HG03135 (cell line): ENCODE measurements at regions not wholly inside any gene's neighbourhood (a gene's known extent, or its start where the extent isn't known, plus 50 kb on each side); places are given as distances from the start of the nearest gene placed in this dataset.

Source experiments
- ATAC-seq: cut with Tn5 transposase; IDR thresholded peaks from one replicate; pipeline ENCODE4 v1.9.1; 2021; ENCODE audit warnings: mild to moderate bottlenecking, moderate library complexity; ENCODE audit not compliant: unreplicated experiment

DNA sequence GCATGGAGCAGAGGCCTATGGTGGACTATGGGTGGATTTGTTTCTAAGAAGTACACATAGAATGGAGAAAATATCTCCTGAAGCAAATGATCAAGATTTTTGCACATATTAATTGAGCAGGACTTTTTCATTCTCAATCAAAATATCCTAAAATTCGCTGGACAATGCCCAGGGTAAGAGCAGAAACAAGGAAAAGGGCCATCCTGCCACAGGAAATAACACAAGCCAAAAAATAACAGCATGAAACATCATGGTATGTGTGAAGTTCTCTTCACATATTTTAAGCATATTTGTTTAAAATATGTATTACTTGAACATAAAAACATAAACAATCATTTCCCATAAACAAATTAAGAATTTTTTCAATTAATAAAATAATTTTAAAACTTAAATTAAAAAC is 868.9 kb downstream of the EPHA7 start:
- no peak for ATAC-seq

DNA sequence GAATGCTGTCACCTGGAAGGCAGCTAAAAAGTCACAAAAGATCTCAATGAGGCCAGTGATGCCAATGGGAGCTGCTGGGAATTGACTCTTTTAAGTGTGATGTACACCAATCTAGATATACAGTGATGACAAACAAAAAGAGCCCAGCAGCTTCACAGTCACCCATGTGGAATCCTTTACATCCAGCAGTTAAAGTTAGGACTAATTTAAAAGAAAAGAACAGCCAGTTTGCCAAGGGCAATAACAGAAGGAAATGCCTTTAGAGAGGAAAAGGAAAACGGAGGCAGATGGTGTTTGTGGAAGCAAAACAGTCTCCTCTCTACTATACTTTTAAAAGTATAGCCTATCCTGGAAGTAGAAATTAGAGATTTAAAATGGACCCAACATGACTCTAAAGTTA is 873.5 kb downstream of the EPHA7 start:
- ATAC-seq, result no peak

DNA sequence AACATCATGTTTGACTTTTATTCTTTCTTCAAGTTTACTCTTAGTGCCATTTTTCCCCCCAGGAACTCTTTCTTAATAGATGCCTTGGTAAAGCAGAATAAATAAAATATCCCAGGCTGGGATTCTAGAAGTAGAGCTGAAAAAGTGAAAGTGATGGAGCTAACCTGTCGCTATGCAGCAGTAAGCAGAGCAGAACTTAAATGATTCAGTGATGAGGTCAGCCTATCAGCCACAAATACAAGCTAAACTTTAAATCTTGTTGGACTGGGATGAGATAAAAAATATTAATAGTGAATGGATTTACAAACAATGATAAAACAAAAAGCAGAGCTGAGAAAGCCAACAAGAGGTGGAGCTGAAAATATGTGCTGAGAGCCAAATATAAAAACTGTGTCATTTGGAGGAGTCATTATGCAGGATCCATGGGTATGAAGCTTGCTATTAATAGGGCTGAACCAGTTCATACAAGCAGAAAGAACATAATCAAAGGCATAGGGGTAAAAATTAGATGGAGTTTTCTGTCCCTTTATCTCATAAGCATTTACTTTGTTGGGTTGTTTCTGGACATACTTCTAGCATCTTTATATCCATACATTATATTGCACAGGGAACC is 877.8 kb downstream of the EPHA7 start:
- ATAC-seq, result no peak

DNA sequence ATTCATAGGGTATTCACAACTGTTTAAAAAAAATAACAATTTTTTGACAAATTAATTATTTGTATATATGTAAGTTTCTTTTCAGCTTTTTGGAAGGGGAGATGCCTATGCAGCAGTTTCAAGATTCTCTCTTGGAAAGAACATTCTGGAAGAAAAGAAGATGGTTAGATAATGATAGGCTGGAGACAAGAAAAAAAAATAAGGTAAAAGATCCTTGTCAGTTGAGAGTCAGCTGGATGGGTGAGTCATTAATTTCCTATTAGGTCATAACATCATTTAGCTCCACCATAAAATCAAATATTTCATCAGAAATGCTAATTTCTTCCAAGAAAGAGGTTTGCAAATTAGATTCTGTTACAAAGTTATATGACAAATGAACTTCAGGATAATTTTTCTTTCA is 880.4 kb downstream of the EPHA7 start:
- no peak for ATAC-seq

DNA sequence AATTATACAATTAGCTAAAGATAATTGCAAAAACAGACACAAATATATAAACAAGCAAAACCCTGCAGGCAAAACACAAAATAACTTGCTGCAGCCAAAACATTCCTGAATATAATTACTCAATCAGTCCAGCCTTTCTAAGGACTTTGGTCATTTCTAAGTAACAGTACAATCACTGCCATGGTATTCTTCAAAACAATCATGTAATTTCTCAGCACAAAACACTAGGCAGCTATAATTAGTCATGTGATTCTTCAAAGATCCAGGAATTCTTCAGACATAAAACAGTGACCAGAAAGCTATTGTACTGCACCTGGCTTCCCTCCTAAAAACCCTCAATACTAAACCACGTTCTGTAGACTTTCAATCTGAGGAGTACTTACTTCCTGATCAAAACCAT is 881.1 kb downstream of the EPHA7 start:
- ATAC-seq, result no peak

DNA sequence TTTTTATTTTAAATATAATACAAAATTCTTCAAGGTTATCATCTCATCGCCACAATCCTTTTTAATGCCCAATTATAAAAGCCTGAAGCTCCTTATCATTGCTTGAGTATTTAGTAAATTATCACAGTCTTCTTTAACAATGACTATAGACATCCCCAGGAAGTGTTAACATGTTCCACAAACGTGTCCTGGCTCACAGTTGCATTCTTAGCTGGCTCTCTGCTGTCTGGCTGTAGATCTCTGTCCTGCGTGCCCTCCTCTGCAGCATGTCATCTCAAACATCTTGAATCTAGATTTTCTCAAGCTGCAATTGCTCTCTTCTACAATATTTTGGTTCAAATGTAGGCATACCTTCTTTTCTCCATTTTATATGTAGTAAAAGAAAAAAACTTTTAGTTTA is 885.2 kb downstream of the EPHA7 start:
- ATAC-seq, result no peak

DNA sequence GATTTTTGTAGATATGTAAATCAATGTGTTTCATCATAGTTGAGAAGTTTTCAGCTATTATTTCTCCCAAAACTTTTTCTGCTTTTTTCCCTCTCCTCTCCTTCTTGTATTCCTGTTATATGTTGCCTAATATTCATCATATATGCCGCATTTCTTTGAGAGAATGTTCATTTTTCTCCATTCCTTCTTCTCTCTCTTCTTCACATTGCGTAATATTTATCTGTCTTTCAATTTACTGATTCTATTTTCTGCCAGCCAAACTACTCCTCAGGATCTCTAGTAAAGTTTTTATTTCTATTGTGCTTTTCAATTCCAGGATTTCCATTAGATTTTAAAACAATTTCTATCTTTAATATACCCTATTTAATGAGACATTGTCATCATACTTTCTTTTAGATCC is 896.8 kb downstream of the EPHA7 start:
- no peak for ATAC-seq

DNA sequence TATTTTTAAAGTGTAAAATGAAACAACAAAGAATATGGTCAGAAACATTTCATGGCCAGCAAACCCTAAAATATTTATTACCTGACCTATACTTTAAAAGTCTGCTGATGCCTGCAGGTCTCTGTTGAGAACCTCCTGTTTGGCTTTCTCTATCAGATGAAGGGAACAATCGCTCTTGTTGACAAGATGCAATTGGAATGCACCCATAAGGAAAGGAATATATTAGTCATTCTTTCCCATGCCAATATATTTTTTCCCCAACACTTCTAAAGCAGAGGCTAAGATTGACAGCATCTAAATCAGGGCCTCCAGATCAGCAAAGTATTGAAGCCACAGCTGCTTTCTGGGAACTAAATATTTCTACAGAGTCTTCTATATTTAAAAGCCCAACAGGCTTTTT is 897.8 kb downstream of the EPHA7 start:
- no peak for ATAC-seq

DNA sequence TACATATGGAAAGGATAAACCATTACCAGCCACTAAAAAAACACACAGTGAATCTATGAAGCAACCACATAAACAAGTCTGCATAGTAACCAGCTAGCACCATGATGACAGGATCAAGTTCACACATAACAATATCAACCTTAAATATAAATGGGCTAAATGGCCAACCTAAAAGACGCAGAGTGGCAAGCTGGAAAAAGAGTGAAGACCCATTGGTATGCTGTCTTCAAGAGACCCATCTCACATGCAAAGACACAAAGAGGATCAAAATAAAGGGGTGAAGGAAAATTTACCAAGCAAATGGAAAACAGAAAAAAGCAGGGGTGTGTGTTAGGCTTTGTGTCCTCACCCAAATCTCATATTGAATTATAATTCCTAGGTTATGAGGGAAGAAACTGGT is 909.2 kb downstream of the EPHA7 start:
- no peak for ATAC-seq

DNA sequence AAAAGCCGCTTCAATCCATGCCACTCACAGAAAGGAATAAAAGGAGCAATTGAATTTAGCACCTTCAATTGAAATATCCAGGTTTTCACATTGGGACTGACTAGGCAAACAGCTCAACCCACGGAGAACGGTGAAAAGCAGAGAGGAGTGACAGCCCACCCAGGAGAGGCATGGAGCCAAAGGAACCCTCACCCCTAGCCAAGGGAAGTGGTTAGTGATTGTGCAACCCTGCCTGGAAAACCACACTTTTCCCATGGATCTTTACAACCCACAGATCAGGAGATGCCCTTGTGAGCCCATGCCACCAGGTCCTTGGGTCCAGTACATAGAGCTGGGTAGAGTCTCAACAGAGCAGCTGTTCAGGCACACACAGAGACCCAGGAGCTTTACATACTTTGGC is 911.8 kb downstream of the EPHA7 start:
- ATAC-seq, result no peak

DNA sequence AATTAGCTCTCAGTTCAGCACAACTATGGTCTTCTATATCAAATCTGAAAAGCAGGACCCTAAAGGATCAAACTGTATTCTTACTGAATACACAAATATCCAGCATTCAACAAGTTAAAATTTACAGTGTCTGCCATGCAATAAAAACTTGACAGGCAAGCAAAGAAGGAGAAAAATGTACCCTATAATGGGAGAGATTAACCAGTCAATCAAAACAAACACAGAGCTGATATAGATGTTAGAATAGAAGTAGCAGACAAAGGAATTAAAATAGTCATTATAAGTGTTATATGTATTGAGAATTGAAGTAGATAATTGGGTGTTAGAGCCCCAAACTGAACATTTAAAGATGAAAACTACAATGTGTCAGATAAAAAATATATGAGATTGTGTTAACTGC is 914.9 kb downstream of the EPHA7 start:
- no peak for ATAC-seq

DNA sequence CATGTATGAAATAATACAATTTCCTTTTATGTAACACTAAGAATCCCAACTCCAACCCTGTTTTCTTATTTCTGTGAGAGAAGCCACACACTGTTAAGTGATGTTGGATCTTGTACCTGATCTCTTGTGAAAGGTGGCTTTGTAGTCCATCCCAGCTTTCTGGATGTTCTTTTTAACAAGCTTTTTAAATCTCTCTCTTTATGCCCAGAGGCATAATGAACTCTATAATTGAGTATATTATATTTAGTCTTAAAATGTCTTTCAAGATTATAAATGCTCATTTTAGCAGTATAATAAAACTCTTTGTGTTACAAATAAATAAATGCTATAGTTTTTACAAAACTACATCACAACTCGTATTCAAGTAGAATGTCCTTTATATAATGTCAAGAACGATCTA is 922.1 kb downstream of the EPHA7 start:
- ATAC-seq, result no peak

DNA sequence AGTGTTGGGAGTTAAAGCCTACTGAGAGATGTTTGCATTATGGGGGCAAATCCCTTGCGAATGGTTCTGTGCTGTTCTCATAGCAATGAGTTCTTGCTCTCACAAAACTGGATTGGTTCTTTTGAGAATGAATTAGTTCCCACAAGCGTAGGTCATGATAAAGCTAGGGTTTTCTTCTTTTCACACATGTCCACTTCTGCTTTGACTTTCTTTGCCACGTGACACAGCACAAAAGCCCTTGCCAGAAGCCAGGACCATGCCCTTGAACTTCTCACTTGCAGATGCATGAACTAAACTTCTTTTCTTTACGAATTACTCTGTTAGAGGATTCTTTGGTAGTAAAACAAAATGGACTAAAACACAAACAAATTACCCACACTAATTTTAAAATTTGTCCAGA is 922.8 kb downstream of the EPHA7 start:
- ATAC-seq, result no peak

DNA sequence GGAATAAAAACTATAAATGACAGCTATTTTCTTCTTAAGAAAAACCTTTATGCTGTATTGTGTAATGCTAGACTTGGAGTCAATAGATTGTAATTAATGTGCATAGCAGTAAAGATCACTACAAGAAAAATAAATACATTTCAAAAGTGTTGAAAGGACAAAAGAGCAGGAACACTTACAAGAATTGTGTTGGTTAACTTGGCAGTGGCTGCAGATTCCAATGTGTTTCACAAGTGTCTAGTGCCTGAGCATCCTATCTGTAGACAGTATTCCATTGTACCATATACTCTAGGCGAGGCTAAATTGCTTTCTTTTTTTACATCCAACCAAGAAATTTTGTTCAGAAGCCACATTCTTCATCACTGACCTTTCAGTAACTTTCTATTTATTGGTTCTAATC is 924.1 kb downstream of the EPHA7 start:
- ATAC-seq, result no peak

DNA sequence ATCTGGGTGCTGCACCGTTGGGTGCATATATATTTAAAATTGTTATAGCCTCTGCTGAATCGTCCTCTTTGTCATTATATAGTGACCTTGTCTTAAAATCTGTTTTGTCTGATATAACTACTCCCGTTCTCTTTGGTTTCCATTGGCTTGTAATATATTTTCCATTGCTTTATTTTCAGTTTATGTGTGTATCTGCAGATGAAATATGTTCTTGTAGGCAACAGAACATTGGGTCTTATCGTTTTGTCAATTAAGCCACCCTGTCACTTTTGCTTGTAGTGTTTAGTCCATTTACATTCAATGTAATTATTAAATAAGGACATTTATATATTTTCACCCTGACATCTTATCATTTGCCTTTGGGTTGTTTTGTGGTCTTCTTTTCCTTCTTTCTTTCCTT is 933.9 kb downstream of the EPHA7 start:
- no peak for ATAC-seq

DNA sequence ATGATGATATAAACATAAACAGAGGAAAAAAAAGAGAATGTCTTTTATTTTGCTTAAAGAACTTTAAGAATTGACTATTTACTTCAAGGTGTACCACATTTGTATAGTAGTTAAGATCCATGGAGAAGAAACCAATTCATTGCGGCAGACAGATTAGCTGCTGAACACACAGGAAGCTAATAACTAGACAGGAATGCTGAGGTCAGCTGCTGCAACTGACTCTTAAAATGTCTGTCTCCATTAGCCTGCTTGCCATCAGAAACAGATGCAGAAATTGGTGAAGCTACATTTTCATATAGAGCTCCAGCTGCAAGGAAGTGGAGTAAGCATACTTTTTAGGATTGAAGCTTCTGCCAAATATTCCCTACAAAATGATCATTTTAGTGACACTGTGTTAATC is 939.5 kb downstream of the EPHA7 start:
- ATAC-seq, result no peak

DNA sequence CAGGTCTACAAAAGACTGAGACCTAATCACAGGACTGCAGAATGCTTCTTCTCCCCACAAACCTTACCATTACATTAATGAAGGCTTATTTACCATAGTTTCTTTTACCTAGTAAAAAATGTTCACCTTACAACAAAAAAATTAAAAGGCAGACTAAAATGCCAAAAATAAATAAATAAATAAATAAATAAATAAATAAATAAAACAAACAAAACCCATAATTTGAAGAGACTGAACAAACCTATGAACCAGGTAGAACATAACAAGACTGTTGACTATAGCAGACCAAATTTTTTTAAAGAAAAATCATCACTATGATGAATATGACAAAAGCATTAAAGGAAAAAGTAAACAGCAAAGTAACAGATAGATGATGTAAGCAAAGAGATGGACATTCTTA is 946.3 kb downstream of the EPHA7 start:
- ATAC-seq, result no peak

DNA sequence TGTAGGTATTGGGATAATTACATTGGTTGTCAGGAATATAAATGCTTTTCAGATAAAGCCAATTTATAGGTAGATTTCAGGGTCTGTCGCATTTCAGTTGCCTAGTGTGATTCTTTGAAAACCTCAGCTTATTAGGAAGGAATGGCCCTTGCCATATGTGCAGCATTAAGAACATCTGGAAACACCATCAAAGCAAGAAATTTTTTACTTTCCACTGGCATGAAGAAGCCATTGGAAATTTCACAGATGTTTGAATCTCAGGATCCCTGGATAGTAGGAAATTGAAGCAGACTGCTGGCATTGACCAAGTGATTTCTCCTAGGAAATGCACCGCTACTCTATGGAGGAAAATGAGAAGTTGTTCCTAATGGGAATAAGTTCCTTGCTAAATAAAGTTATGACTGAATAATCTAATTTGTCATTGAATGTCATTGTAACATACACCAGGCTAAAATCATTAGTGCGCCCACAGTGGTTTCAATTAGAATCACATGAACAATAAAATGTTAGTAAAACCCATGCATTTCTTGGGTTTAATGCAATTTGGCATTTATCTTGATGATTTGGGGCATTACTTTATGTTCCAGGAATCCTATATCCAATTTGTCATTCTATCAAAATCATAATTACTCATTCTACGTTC is 950.1 kb downstream of the EPHA7 start:
- ATAC-seq, result no peak

DNA sequence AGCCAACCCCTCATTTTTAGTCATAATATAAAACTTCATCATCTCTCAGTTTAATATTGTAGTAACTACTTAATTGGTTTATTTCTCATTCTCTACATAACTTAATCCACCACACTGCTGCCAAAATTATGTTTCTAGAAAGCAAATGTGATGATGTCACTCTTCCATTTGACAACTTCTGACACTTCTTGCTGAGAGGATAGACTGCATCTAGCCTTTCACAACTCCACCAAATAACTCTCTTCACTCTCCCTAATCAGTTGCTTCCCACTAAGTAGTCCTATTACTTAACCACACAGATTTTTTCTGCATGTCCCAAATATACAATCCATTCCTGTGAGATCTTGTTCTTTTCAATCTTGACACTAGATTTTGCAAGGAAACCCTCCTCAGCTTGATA is 951.3 kb downstream of the EPHA7 start:
- ATAC-seq, result no peak

DNA sequence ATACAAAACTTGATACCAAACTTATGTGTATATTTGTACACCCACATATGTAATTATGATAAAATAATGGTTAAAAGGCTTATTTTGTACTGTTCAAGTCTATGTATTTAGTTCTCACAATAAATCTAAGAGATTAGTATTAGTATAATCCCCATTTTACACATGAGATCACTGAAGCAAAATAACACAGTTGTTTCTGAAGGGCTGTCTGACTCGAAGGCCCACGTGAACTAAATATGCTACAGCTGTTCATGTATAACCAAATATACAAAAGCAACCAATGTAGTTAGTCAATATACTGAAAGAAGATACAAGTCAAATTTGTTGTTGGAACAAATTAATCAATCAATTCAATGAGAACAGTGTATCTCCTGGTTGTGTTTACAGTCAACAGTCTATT is 959.2 kb downstream of the EPHA7 start:
- ATAC-seq, result no peak

DNA sequence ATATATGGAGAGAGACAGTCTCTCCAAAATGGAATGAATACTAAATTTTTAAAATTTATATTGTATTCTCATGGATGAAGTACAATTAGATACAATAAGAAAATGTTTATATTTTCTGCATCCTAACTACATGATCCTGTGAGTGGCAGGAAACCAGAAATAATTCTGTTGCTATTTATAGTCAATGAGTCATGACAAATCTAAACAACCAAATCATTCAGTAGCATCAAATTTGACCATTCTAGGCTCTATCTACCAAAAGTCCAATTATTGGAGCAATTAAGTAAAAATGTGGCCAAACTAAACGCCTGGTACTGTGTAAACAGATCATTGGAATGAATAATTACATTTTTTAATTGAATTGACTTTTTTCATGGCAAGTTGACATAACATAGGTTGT is 959.8 kb downstream of the EPHA7 start:
- ATAC-seq, result no peak

DNA sequence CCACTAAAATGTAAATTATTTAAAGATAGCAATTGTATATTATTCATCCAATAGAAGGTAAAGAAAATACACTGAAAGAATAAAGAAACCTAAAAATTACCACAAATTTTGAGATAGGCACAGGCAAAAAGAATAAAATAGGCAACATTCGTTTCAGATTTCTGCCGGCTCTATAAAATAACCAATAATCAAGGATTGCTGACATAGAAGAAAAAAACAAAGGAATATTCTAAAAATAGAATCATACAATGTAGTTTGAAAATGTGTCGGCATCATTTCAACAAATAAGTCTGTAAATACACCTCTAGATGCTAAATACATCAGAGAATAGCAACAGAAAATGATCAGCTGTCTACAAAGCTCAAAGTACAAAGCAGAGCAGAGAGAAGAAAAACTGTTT is 973.3 kb downstream of the EPHA7 start:
- ATAC-seq, result no peak

DNA sequence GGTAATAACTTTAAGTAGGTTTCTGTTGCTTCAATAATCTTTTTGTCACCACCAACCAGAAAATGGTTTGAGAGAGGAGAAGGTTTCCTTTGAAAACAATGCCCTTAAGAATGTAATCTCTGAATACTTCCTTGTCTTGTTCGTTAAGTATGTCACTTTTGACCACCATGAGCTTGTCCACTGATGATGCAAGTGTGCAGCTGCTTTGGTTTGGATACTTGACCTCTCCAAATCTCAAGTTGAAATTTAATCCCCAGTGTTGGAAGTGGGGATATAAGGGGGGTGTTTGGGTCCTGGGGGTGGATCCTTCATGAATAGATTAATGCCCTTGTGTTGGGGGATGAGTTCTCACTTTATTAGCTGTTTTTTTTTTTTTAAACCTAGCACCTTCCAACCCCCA is 985.4 kb downstream of the EPHA7 start:
- no peak for ATAC-seq
